Endothelial cell of umbilical vein (primary cell): ENCODE measurements at regions not wholly inside any gene's neighbourhood (a gene's known extent, or its start where the extent isn't known, plus 50 kb on each side); places are given as distances from the start of the nearest gene placed in this dataset.

Source experiments
- BruUV-seq: library from RNA; stranded (reverse); fragments of 400-500 nt; replicated peaks from 2 replicates; lab custom pipeline; 2021; lab: Mats Ljungman, UMichigan
- CTCF ChIA-PET: fragments of 300-600, 350-600 bp; sonication (Branson Sonifier 250); formaldehyde crosslinking; loops from one replicate; lab custom pipeline; 2021; ENCODE audit warnings: antibody characterized with exemption, inconsistent platforms; lab: Charles Lee
- POLR2A ChIA-PET: fragments of 300-600, 350-600 bp; sonication (Branson Sonifier 250); formaldehyde crosslinking; loops from one replicate; lab custom pipeline; 2021; ENCODE audit warnings: antibody characterized with exemption, inconsistent platforms; lab: Charles Lee
- DNase-seq: peaks from one replicate; pipeline ENCODE4 v3.0.0-alpha.2; 2011; ENCODE audit warnings: low read depth, low spot score
- FAIRE-seq: peaks from 2 replicates; lab custom pipeline; 2011; peaks lifted over from hg19 to GRCh38; lab: Jason Lieb, UNC
- H2AFZ ChIP-seq: 2 replicates; pipeline ENCODE4 v1.6.0; 2012; ENCODE audit warnings: low read depth, low read length, control low read depth, inconsistent platforms
- H3K27ac ChIP-seq: 2 replicates; pipeline ENCODE4 v1.5.1; 2011; ENCODE audit warnings: low read depth, mild to moderate bottlenecking, control low read depth, low read length, moderate library complexity; ENCODE audit not compliant: insufficient read depth
- H3K27me3 ChIP-seq, 2 experiments: 2 replicates each; pipeline versions ENCODE4 v1.6.0 to v1.6.1; 2011; ENCODE audit warnings: low read length in 2 of 2, mixed read lengths in 1 of 2; ENCODE audit not compliant: control insufficient read depth in 2 of 2, insufficient read depth in 2 of 2
- H3K36me3 ChIP-seq, 2 experiments: 2 replicates in 1 of 2; 3 replicates in 1 of 2; pipeline ENCODE4 v1.5.1; 2011; ENCODE audit warnings: low read length in 2 of 2, mild to moderate bottlenecking in 1 of 2, moderate library complexity in 1 of 2; ENCODE audit not compliant: control insufficient read depth in 2 of 2, insufficient read depth in 2 of 2; ENCODE audit errors: extremely low read depth in 1 of 2
- H3K4me1 ChIP-seq: 3 replicates; pipeline ENCODE4 v1.5.1; 2011; ENCODE audit warnings: mild to moderate bottlenecking, low read length; ENCODE audit not compliant: control insufficient read depth, insufficient read depth; ENCODE audit errors: extremely low read depth
- H3K4me2 ChIP-seq: 2 replicates; pipeline ENCODE4 v1.6.1; 2011; ENCODE audit warnings: low read length, control low read depth, mixed read lengths; ENCODE audit not compliant: insufficient read depth
- H3K4me3 ChIP-seq, 3 experiments: fragments of 200-600 bp in 1 of 3; sonication (generic), shearing (Covaris generic) in 1 of 3; replicated peaks in 1 of 3; 2 replicates each; pipeline ENCODE4 v1.5.1; 2011 to 2016; ENCODE audit warnings: control low read depth in 3 of 3, low read length in 3 of 3, mild to moderate bottlenecking in 2 of 3, inconsistent platforms in 1 of 3, low read depth in 1 of 3, moderate library complexity in 1 of 3; ENCODE audit not compliant: insufficient read depth in 1 of 3
- H3K79me2 ChIP-seq: 2 replicates; pipeline ENCODE4 v1.6.0; 2012; ENCODE audit warnings: low read length, inconsistent platforms; ENCODE audit not compliant: control insufficient read depth, insufficient read depth
- H3K9ac ChIP-seq: replicated peaks from 2 replicates; pipeline ENCODE3; 2011; ENCODE audit warnings: low read length, control low read depth; ENCODE audit not compliant: insufficient read depth; ENCODE audit errors: extremely low read depth
- H3K9me1 ChIP-seq: replicated peaks from 3 replicates; pipeline ENCODE4 v1.6.0; 2011; ENCODE audit warnings: mild to moderate bottlenecking, low read length; ENCODE audit not compliant: control insufficient read depth, insufficient read depth; ENCODE audit errors: extremely low read depth
- H3K9me3 ChIP-seq: replicated peaks from 2 replicates; pipeline ENCODE4 v1.5.1; 2012; ENCODE audit warnings: low read length, inconsistent platforms; ENCODE audit not compliant: control insufficient read depth, insufficient read depth
- H4K20me1 ChIP-seq: replicated peaks from 2 replicates; pipeline ENCODE3; 2011; ENCODE audit warnings: mild to moderate bottlenecking, low read length; ENCODE audit not compliant: control insufficient read depth, insufficient read depth; ENCODE audit errors: extremely low read depth
- CTCF ChIP-seq, 2 donors: IDR thresholded peaks; 1 replicate in 1 of 2; 2 replicates in 1 of 2; pipeline ENCODE4 v1.5.1; 2011; ENCODE audit warnings: low read length in 2 of 2, mild to moderate bottlenecking in 2 of 2, moderate library complexity in 2 of 2, control low read depth in 1 of 2, inconsistent platforms in 1 of 2, low read depth in 1 of 2; ENCODE audit not compliant: insufficient read depth in 1 of 2; ENCODE audit errors: extremely low read depth in 1 of 2
- EZH2 ChIP-seq: IDR thresholded peaks from 2 replicates; pipeline ENCODE4 v1.6.1; 2012; ENCODE audit warnings: borderline replicate concordance, low read depth, mild to moderate bottlenecking, moderate library complexity, low read length, inconsistent platforms; ENCODE audit not compliant: severe bottlenecking
- FOS ChIP-seq: IDR thresholded peaks from 2 replicates; pipeline ENCODE4 v1.6.1; 2011; ENCODE audit warnings: mild to moderate bottlenecking, low read length, moderate library complexity, borderline replicate concordance; ENCODE audit not compliant: insufficient read depth
- GATA2 ChIP-seq: IDR thresholded peaks from 2 replicates; pipeline ENCODE4 v1.7.0; 2011; ENCODE audit warnings: low read depth, mild to moderate bottlenecking, moderate library complexity, mixed read lengths, low read length; ENCODE audit not compliant: insufficient read length, insufficient read depth
- JUN ChIP-seq: IDR thresholded peaks from 2 replicates; pipeline ENCODE4 v1.6.1; 2011; ENCODE audit warnings: borderline replicate concordance, low read depth; ENCODE audit not compliant: insufficient read length, insufficient read depth
- MAX ChIP-seq: IDR thresholded peaks from 2 replicates; pipeline ENCODE4 v1.6.1; 2011; ENCODE audit not compliant: insufficient read depth, insufficient read length
- MYC ChIP-seq: IDR thresholded peaks from one replicate; pipeline ENCODE4 v1.6.1; 2011; ENCODE audit warnings: mild to moderate bottlenecking, low read depth, low read length
- POLR2A ChIP-seq: IDR thresholded peaks from 2 replicates; pipeline ENCODE4 v1.6.1; 2012; ENCODE audit warnings: low read depth, mild to moderate bottlenecking, control low read depth, low read length
- POLR2AphosphoS5 ChIP-seq: IDR thresholded peaks from 2 replicates; pipeline ENCODE4 v1.6.1; 2012; ENCODE audit warnings: low read depth, mild to moderate bottlenecking, control low read depth, low read length, moderate library complexity; ENCODE audit not compliant: insufficient read depth
- dilution Hi-C: fragments of 300-500 bp; cut with MboI; formaldehyde crosslinking; loops from one replicate; pipeline ENCODE4 v1.15.0; 2019; ENCODE audit warnings: low sequenced_read_pairs; ENCODE audit not compliant: extremely low pct_ligation_motif_present
- intact Hi-C: fragments of 100-400 bp; cut with micrococcal nuclease; formaldehyde crosslinking; loops from one replicate; pipeline ENCODE4 v1.10.0; 2022

GRCh38 chr2:167771628-167772027 lies 475.8 kb downstream of the STK39 start:
- Histone ChIP-seq H3K79me2 (no peaks in the 10 kb centered on the region), H3K9me3 (no peaks in the 10 kb centered on the region), H3K4me1 (no peaks in the 10 kb centered on the region), H3K36me3 (no peaks in the 10 kb centered on the region), H3K27ac (no peak overlapping the region), H4K20me1 (no peaks in the 10 kb centered on the region), H2AFZ (no peak overlapping the region), H3K9ac (no peak overlapping the region), H3K27me3 (no peaks in the 10 kb centered on the region), H3K4me2 (no peak overlapping the region), H3K9me1 (no peaks in the 10 kb centered on the region), H3K4me3 (no peak overlapping the region)
- FAIRE-seq (no peak), DNase-seq (no peak)
- TF ChIP-seq POLR2A (no peak), FOS (no peak), MYC (no peak), JUN (no peak), POLR2AphosphoS5 (no peak), MAX (no peak), GATA2 (no peak), CTCF (IDR thresholded peaks at IDR 0.05; ENCODE audit: extremely low read depth in 1 of 2, insufficient read depth in 1 of 2, low read depth in 1 of 2, low read length in 2 of 2) (no peak), EZH2 (no peak)
- dilution Hi-C loops (no loop called here), intact Hi-C loops (no loop called here)
- ChIA-PET CTCF (no interaction called here), POLR2A (no interaction called here)
- BruUV-seq, result no TSS peak
